ENCODE measurements at regions not wholly inside any gene's neighbourhood (a gene's known extent, or its start where the extent isn't known, plus 50 kb on each side); places are given as distances from the start of the nearest gene placed in this dataset.

DNA sequence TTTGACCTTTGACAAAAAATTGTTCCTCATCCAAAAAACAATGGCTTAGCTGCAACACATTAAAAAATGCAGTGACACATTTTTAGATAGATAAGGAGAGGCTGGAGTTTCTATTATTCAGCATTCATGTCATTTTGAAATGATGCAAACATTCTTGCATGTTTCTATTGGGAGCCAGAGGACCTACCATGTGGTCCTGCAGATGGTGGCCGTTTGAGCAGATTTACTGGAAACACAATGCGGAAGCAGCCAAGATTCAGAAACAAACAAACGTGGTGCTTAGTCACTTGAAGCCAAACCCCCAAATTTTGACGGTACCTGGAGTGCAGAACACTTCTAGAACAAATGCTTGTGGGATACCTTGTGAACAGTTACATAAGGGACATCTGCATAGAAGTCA, 456.7 kb downstream of the PCDH18 start:
- H3K9me3 ChIP-seq (ENCODE audit: control insufficient read depth, insufficient read depth, low read length) = no peaks in the 10 kb centered on the region
- no peak overlapping the region for H2BK20ac ChIP-seq (ENCODE audit: low read depth, low read length)
- no TSS peak for BruUV-seq (replicated peaks)
- H2AFZ ChIP-seq (replicated peaks; ENCODE audit: low read length, poor library complexity) = no peak overlapping the region
- no peak for DNase-seq
- no peak overlapping the region for H2AK9ac ChIP-seq (replicated peaks; ENCODE audit: low read depth, low read length, poor library complexity)
- no peak overlapping the region for H3K14ac ChIP-seq (replicated peaks; ENCODE audit: low read depth, low read length)
- no peaks in the 10 kb centered on the region for H3K79me1 ChIP-seq (ENCODE audit: low read depth in 1 of 2, low read length in 2 of 2)
- 90% methylated on average over 2 of the region's 4 CpGs; no CpG with 5 or more reads in 1 of the 2 experiments for WGBS, 2 experiments (ENCODE audit: extremely low coverage in 2 of 2, insufficient read length in 1 of 2)
- no peak overlapping the region for H2BK15ac ChIP-seq (ENCODE audit: low read depth, low read length)
- intact Hi-C loops (cut with micrococcal nuclease) (no loop called here), in situ Hi-C loops (cut with MboI; ENCODE audit: low sequenced_read_pairs) (no loop called here), dilution Hi-C loops (cut with HindIII; ENCODE audit: low sequenced_read_pairs, unreplicated experiment) (no loop called here)
- H4K5ac ChIP-seq (ENCODE audit: low read depth, low read length) = no peak overlapping the region
- H4K8ac ChIP-seq (ENCODE audit: low read depth in 2 of 2, low read length in 2 of 2) = no peak overlapping the region
- no peak overlapping the region for H3K4me3 ChIP-seq (ENCODE audit: insufficient read depth, low read depth, low read length)
- no peak overlapping the region for H3K23ac ChIP-seq (ENCODE audit: low read depth, low read length)
- no peaks in the 10 kb centered on the region for H3K36me3 ChIP-seq (ENCODE audit: control insufficient read depth, insufficient read depth, low read length)
- TF ChIP-seq SMC3 (IDR thresholded peaks at IDR 0.05; ENCODE audit: low read depth, low read length) = no peak
- TF ChIP-seq MAFK (IDR thresholded peaks at IDR 0.05; ENCODE audit: low read depth, low read length) = no peak
- TF ChIP-seq, protein P1, sequence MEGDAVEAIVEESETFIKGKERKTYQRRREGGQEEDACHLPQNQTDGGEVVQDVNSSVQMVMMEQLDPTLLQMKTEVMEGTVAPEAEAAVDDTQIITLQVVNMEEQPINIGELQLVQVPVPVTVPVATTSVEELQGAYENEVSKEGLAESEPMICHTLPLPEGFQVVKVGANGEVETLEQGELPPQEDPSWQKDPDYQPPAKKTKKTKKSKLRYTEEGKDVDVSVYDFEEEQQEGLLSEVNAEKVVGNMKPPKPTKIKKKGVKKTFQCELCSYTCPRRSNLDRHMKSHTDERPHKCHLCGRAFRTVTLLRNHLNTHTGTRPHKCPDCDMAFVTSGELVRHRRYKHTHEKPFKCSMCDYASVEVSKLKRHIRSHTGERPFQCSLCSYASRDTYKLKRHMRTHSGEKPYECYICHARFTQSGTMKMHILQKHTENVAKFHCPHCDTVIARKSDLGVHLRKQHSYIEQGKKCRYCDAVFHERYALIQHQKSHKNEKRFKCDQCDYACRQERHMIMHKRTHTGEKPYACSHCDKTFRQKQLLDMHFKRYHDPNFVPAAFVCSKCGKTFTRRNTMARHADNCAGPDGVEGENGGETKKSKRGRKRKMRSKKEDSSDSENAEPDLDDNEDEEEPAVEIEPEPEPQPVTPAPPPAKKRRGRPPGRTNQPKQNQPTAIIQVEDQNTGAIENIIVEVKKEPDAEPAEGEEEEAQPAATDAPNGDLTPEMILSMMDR (conservative IDR thresholded peaks at IDR 0.05; ENCODE audit: low read depth, low read length) = no peak
- TF ChIP-seq FOS (IDR thresholded peaks at IDR 0.05; ENCODE audit: low read depth, low read length) = no peak
- no peak for TF ChIP-seq POLR2A (IDR thresholded peaks at IDR 0.05; ENCODE audit: low read depth, low read length)
- TF ChIP-seq CHD1 (IDR thresholded peaks at IDR 0.05; ENCODE audit: low read depth, low read length) = no peak
- TF ChIP-seq MXI1 (IDR thresholded peaks at IDR 0.05; ENCODE audit: borderline replicate concordance, low read depth, low read length) = no peak
- TF ChIP-seq, protein P2, sequence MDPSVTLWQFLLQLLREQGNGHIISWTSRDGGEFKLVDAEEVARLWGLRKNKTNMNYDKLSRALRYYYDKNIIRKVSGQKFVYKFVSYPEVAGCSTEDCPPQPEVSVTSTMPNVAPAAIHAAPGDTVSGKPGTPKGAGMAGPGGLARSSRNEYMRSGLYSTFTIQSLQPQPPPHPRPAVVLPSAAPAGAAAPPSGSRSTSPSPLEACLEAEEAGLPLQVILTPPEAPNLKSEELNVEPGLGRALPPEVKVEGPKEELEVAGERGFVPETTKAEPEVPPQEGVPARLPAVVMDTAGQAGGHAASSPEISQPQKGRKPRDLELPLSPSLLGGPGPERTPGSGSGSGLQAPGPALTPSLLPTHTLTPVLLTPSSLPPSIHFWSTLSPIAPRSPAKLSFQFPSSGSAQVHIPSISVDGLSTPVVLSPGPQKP (IDR thresholded peaks at IDR 0.05; ENCODE audit: borderline replicate concordance, low read depth, low read length) = no peak
- TF ChIP-seq NFE2L2 (IDR thresholded peaks at IDR 0.05; ENCODE audit: low read depth, low read length) = no peak
- no peak for TF ChIP-seq RAD21 (IDR thresholded peaks at IDR 0.05; ENCODE audit: low read length)
- TF ChIP-seq RFX5 (IDR thresholded peaks at IDR 0.05; ENCODE audit: low read depth, low read length) = no peak
- TF ChIP-seq, protein P3, sequence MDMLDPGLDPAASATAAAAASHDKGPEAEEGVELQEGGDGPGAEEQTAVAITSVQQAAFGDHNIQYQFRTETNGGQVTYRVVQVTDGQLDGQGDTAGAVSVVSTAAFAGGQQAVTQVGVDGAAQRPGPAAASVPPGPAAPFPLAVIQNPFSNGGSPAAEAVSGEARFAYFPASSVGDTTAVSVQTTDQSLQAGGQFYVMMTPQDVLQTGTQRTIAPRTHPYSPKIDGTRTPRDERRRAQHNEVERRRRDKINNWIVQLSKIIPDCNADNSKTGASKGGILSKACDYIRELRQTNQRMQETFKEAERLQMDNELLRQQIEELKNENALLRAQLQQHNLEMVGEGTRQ (IDR thresholded peaks at IDR 0.05; ENCODE audit: low read depth, low read length) = no peak
- no peak for TF ChIP-seq MAZ (IDR thresholded peaks at IDR 0.05; ENCODE audit: borderline replicate concordance, low read depth, low read length)
- no peaks in the 10 kb centered on the region for H3K9me1 ChIP-seq (ENCODE audit: insufficient read depth, low read length)
- no peak overlapping the region for H3K9ac ChIP-seq (ENCODE audit: low read depth, low read length)
- H2BK5ac ChIP-seq (ENCODE audit: low read depth, low read length, poor library complexity, severe bottlenecking) = no peak overlapping the region
- H3K4ac ChIP-seq (ENCODE audit: low read depth, low read length) = no peak overlapping the region
- H4K91ac ChIP-seq (ENCODE audit: insufficient read depth, low read depth, low read length) = no peak overlapping the region
- no peak overlapping the region for H3K18ac ChIP-seq (ENCODE audit: low read depth, low read length)
- no peak overlapping the region for H3K4me2 ChIP-seq (ENCODE audit: low read depth, low read length)
- ATAC-seq (ENCODE audit: low read depth) = no peak
- no peak overlapping the region for H2AK5ac ChIP-seq (ENCODE audit: low read depth, low read length)
- H3K27ac ChIP-seq (ENCODE audit: insufficient read depth, low read length) = no peak overlapping the region
- CTCF ChIA-PET = no interaction called here
- no peaks in the 10 kb centered on the region for H4K20me1 ChIP-seq (ENCODE audit: insufficient read depth, low read length)
- no peaks in the 10 kb centered on the region for H3K27me3 ChIP-seq (ENCODE audit: control insufficient read depth, insufficient read depth, low read length)
- H2BK120ac ChIP-seq (ENCODE audit: low read depth, low read length) = no peak overlapping the region
- H3K56ac ChIP-seq (ENCODE audit: extremely low read depth, insufficient read depth, low read length) = no peak overlapping the region
- POLR2A ChIA-PET (ENCODE audit: unreplicated experiment) = no interaction called here
- H3K4me1 ChIP-seq (ENCODE audit: control insufficient read depth, insufficient read depth, low read length) = no peaks in the 10 kb centered on the region

Data from IMR-90 (cell line).